ENCODE measurements at regions not wholly inside any gene's neighbourhood (a gene's known extent, or its start where the extent isn't known, plus 50 kb on each side); places are given as distances from the start of the nearest gene placed in this dataset.

GRCh38 chr16:26391833-26392232 lies 674.9 kb upstream of the C16orf82 start:
- no peak for ATAC-seq
- Histone ChIP-seq H3K4me3 (no peak overlapping the region), H3K79me2 (ENCODE audit: control insufficient read depth, insufficient read depth, low read length) (no peaks in the 10 kb centered on the region), H4K20me1 (ENCODE audit: control insufficient read depth, insufficient read depth) (no peaks in the 10 kb centered on the region), H3K36me3 (ENCODE audit: control insufficient read depth in 2 of 2, insufficient read depth in 2 of 2, low read length in 1 of 2) (no peaks in the 10 kb centered on the region), H3K9me3 (replicated peaks; ENCODE audit: control insufficient read depth, insufficient read depth, low read length) (no peaks in the 10 kb centered on the region), H3K9ac (ENCODE audit: control insufficient read depth, insufficient read depth, low read length) (no peak overlapping the region), H3K4me1 (ENCODE audit: control insufficient read depth, insufficient read depth, low read length) (no peaks in the 10 kb centered on the region), H3K27ac (ENCODE audit: control insufficient read depth, insufficient read depth) (no peak overlapping the region), H3K27me3 (replicated peaks in 1 of 2; ENCODE audit: control insufficient read depth in 2 of 2, insufficient read depth in 2 of 2, low read length in 1 of 2) (no peaks in the 10 kb centered on the region), H2AFZ (ENCODE audit: control insufficient read depth, low read depth, low read length) (no peak overlapping the region), H3K4me2 (ENCODE audit: control insufficient read depth, insufficient read depth) (no peak overlapping the region)
- DNase-seq (ENCODE audit: low read depth, low spot score), result no peak
- CTCF ChIA-PET, result no interaction called here
- TF ChIP-seq PML (IDR thresholded peaks at IDR 0.05; ENCODE audit: low read length) (no peak), SIX5 (IDR thresholded peaks at IDR 0.05; ENCODE audit: low read depth, low read length, severe bottlenecking) (peak; percentile 23)
- no peak for FAIRE-seq
- POLR2A ChIA-PET, result no interaction called here
- BruUV-seq (replicated peaks), result no TSS peak
- SMC1A ChIA-PET (ENCODE audit: uncharacterized antibody, unreplicated experiment), result no interaction called here
- in situ Hi-C loops (cut with MboI) (no loop called here), intact Hi-C loops (cut with micrococcal nuclease; ENCODE audit: unreplicated experiment) (no loop called here)
- RAD21 ChIA-PET (ENCODE audit: unreplicated experiment), result no interaction called here

- no peaks in the 10 kb centered on the region for H4K20me1 ChIP-seq (ENCODE audit: control insufficient read depth, insufficient read depth)
- H3K4me2 ChIP-seq (ENCODE audit: control insufficient read depth, insufficient read depth), result no peak overlapping the region
- POLR2A ChIA-PET, result no interaction called here
- intact Hi-C loops (cut with micrococcal nuclease; ENCODE audit: unreplicated experiment) (no loop called here), in situ Hi-C loops (cut with MboI) (no loop called here)
- H3K36me3 ChIP-seq (ENCODE audit: control insufficient read depth in 2 of 2, insufficient read depth in 2 of 2, low read length in 1 of 2), result no peaks in the 10 kb centered on the region
- H3K4me3 ChIP-seq, result no peak overlapping the region
- no peaks in the 10 kb centered on the region for H3K27me3 ChIP-seq (replicated peaks in 1 of 2; ENCODE audit: control insufficient read depth in 2 of 2, insufficient read depth in 2 of 2, low read length in 1 of 2)
- H3K9ac ChIP-seq (ENCODE audit: control insufficient read depth, insufficient read depth, low read length), result no peak overlapping the region
- SMC1A ChIA-PET (ENCODE audit: uncharacterized antibody, unreplicated experiment), result no interaction called here
- H2AFZ ChIP-seq (ENCODE audit: control insufficient read depth, low read depth, low read length), result no peak overlapping the region
- no TSS peak for BruUV-seq (replicated peaks)
- no peak for FAIRE-seq
- ATAC-seq, result no peak
- H3K4me1 ChIP-seq (ENCODE audit: control insufficient read depth, insufficient read depth, low read length), result no peaks in the 10 kb centered on the region
- no peaks in the 10 kb centered on the region for H3K79me2 ChIP-seq (ENCODE audit: control insufficient read depth, insufficient read depth, low read length)
- 9% methylated on average over 5 of the region's 5 CpGs for WGBS (ENCODE audit: insufficient coverage, insufficient replicate concordance, low lambda C conversion rate, missing lambda C conversion rate)
- CTCF ChIA-PET, result no interaction called here
- H3K27ac ChIP-seq (ENCODE audit: control insufficient read depth, insufficient read depth), result no peak overlapping the region
- H3K9me3 ChIP-seq (replicated peaks; ENCODE audit: control insufficient read depth, insufficient read depth, low read length), result no peaks in the 10 kb centered on the region
- no peak for DNase-seq (ENCODE audit: low read depth, low spot score)
- TF ChIP-seq SMC3 (IDR thresholded peaks at IDR 0.05; ENCODE audit: borderline replicate concordance, low read length), result no peak
- TF ChIP-seq RBBP5 (conservative IDR thresholded peaks at IDR 0.05), result no peak
- TF ChIP-seq SMARCA5 (IDR thresholded peaks at IDR 0.05), result no peak
- no peak for TF ChIP-seq TCF7 (IDR thresholded peaks at IDR 0.05; ENCODE audit: borderline replicate concordance)
- no peak for TF ChIP-seq CBX5 (IDR thresholded peaks at IDR 0.05; ENCODE audit: low read depth)
- RAD21 ChIA-PET (ENCODE audit: unreplicated experiment), result no interaction called here
Measured at GRCh38 chr16:26394409-26394808, 672.3 kb upstream of the C16orf82 start.

Data from GM12878 (cell line).